OCI-LY7 (cell line): ENCODE measurements at regions not wholly inside any gene's neighbourhood (a gene's known extent, or its start where the extent isn't known, plus 50 kb on each side); places are given as distances from the start of the nearest gene placed in this dataset.

ENCODE experiments used
- BruUV-seq: library from RNA; stranded (reverse); fragments of 400-500 nt; replicated peaks from 2 replicates; lab custom pipeline; 2021; lab: Mats Ljungman, UMichigan
- CTCF ChIA-PET: fragments of 300-600 bp; sonication (Branson Sonifier 250); formaldehyde crosslinking; loops from one replicate; lab custom pipeline; 2022; ENCODE audit warnings: antibody characterized with exemption; ENCODE audit not compliant: unreplicated experiment; lab: Charles Lee
- POLR2A ChIA-PET: fragments of 300-600 bp; sonication (Branson Sonifier 250); formaldehyde crosslinking; loops from one replicate; lab custom pipeline; 2022; ENCODE audit warnings: antibody characterized with exemption; lab: Charles Lee
- DNase-seq: peaks from one replicate; pipeline ENCODE4 v3.0.0-alpha.2; 2015; ENCODE audit warnings: low spot score
- H2AFZ ChIP-seq: fragments of 200-600 bp; sonication (generic), shearing (Covaris generic); 2 replicates; pipeline ENCODE4 v1.6.1; 2014; ENCODE audit warnings: mild to moderate bottlenecking, antibody characterized with exemption, low read length, moderate library complexity
- H3K27ac ChIP-seq: fragments of 200-600 bp; sonication (generic); 2 replicates; pipeline ENCODE4 v1.5.1; 2014; ENCODE audit warnings: mixed run types, low read depth, mild to moderate bottlenecking, moderate library complexity, low read length, inconsistent platforms; ENCODE audit not compliant: poor library complexity, severe bottlenecking
- H3K36me3 ChIP-seq: fragments of 200-600 bp; sonication (generic); 2 replicates; pipeline ENCODE4 v1.6.1; 2014; ENCODE audit warnings: mild to moderate bottlenecking, antibody characterized with exemption, low read length, moderate library complexity, mixed read lengths; ENCODE audit not compliant: insufficient read depth
- H3K4me1 ChIP-seq: fragments of 200-600 bp; sonication (generic); 2 replicates; pipeline ENCODE4 v1.5.1; 2014; ENCODE audit warnings: mild to moderate bottlenecking, low read length; ENCODE audit not compliant: insufficient read depth, poor library complexity, severe bottlenecking
- H3K4me2 ChIP-seq: fragments of 200-600 bp; sonication (generic); 2 replicates; pipeline ENCODE4 v1.6.1; 2014; ENCODE audit warnings: mild to moderate bottlenecking, low read length
- H3K4me3 ChIP-seq: fragments of 200-600 bp; sonication (generic); 2 replicates; pipeline ENCODE4 v1.5.1; 2014; ENCODE audit warnings: mild to moderate bottlenecking, low read depth, low read length; ENCODE audit not compliant: poor library complexity, severe bottlenecking
- H3K79me2 ChIP-seq: fragments of 200-600 bp; sonication (generic); 2 replicates; pipeline ENCODE4 v1.6.1; 2016; ENCODE audit warnings: low read depth, mild to moderate bottlenecking, low read length, moderate library complexity, mixed read lengths; ENCODE audit not compliant: insufficient read depth
- H3K9me2 ChIP-seq: fragments of 200-600 bp; sonication (generic); 2 replicates; pipeline ENCODE4 v1.6.1; 2016; ENCODE audit warnings: mild to moderate bottlenecking, low read length, mixed read lengths; ENCODE audit not compliant: insufficient read depth
- H3K9me3 ChIP-seq: fragments of 200-600 bp; sonication (generic); 2 replicates; pipeline ENCODE4 v1.6.1; 2014; ENCODE audit warnings: mild to moderate bottlenecking, mixed run types, low read length, mixed read lengths
- H4K20me1 ChIP-seq: fragments of 200-600 bp; sonication (generic); 2 replicates; pipeline ENCODE4 v1.6.1; 2014; ENCODE audit warnings: mild to moderate bottlenecking, antibody characterized with exemption, low read length, moderate library complexity, mixed read lengths; ENCODE audit not compliant: insufficient read depth
- EZH2phosphoT487 ChIP-seq: fragments of 200-600 bp; sonication (generic); IDR thresholded peaks from 2 replicates; pipeline ENCODE4 v1.6.1; 2018; ENCODE audit warnings: low read depth, borderline replicate concordance, mild to moderate bottlenecking, mixed run types, antibody characterized with exemption, low read length, moderate library complexity, mixed read lengths
- intact Hi-C: fragments of 100-400 bp; cut with micrococcal nuclease; formaldehyde crosslinking; loops from one replicate; pipeline ENCODE4 v1.10.0; 2022; ENCODE audit not compliant: unreplicated experiment
- TF ChIP-seq, protein P1 (sequence below): fragments of 200-600 bp; sonication (generic); conservative IDR thresholded peaks from 2 replicates; pipeline ENCODE4 v1.5.1; 2014; ENCODE audit warnings: mild to moderate bottlenecking, antibody characterized with exemption, low read length, moderate library complexity, mixed read lengths

GRCh38 chr11:16685914-16686313 is 52.5 kb upstream of the C11orf58 start:
- no peaks in the 10 kb centered on the region for H3K9me2 ChIP-seq
- H2AFZ ChIP-seq: no peak overlapping the region
- ChIA-PET CTCF (no interaction called here), POLR2A (no interaction called here)
- no peaks in the 10 kb centered on the region for H4K20me1 ChIP-seq
- intact Hi-C loops: no loop called here
- H3K4me2 ChIP-seq: no peak overlapping the region
- H3K4me3 ChIP-seq: no peak overlapping the region
- H3K27ac ChIP-seq: no peak overlapping the region
- H3K4me1 ChIP-seq: no peaks in the 10 kb centered on the region
- no peaks in the 10 kb centered on the region for H3K36me3 ChIP-seq
- TF ChIP-seq, protein P1, sequence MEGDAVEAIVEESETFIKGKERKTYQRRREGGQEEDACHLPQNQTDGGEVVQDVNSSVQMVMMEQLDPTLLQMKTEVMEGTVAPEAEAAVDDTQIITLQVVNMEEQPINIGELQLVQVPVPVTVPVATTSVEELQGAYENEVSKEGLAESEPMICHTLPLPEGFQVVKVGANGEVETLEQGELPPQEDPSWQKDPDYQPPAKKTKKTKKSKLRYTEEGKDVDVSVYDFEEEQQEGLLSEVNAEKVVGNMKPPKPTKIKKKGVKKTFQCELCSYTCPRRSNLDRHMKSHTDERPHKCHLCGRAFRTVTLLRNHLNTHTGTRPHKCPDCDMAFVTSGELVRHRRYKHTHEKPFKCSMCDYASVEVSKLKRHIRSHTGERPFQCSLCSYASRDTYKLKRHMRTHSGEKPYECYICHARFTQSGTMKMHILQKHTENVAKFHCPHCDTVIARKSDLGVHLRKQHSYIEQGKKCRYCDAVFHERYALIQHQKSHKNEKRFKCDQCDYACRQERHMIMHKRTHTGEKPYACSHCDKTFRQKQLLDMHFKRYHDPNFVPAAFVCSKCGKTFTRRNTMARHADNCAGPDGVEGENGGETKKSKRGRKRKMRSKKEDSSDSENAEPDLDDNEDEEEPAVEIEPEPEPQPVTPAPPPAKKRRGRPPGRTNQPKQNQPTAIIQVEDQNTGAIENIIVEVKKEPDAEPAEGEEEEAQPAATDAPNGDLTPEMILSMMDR: no peak
- TF ChIP-seq EZH2phosphoT487: no peak
- no peak for DNase-seq
- H3K9me3 ChIP-seq: no peaks in the 10 kb centered on the region
- no TSS peak for BruUV-seq
- H3K79me2 ChIP-seq: no peaks in the 10 kb centered on the region

GRCh38 chr11:16678466-16679116 is 59.9 kb upstream of the C11orf58 start:
- Histone ChIP-seq H3K9me3 (no peaks in the 10 kb centered on the region), H3K4me3 (no peak overlapping the region), H3K36me3 (no peaks in the 10 kb centered on the region), H3K79me2 (no peaks in the 10 kb centered on the region), H2AFZ (no peak overlapping the region), H4K20me1 (no peaks in the 10 kb centered on the region), H3K9me2 (no peaks in the 10 kb centered on the region), H3K4me1 (no peaks in the 10 kb centered on the region), H3K4me2 (no peak overlapping the region), H3K27ac (no peak overlapping the region)
- TF ChIP-seq EZH2phosphoT487: no peak
- TF ChIP-seq, protein P1: no peak
- CTCF ChIA-PET: no interaction called here
- POLR2A ChIA-PET: no interaction called here
- intact Hi-C loops: no loop called here
- DNase-seq: no peak
- BruUV-seq: no TSS peak

DNA sequence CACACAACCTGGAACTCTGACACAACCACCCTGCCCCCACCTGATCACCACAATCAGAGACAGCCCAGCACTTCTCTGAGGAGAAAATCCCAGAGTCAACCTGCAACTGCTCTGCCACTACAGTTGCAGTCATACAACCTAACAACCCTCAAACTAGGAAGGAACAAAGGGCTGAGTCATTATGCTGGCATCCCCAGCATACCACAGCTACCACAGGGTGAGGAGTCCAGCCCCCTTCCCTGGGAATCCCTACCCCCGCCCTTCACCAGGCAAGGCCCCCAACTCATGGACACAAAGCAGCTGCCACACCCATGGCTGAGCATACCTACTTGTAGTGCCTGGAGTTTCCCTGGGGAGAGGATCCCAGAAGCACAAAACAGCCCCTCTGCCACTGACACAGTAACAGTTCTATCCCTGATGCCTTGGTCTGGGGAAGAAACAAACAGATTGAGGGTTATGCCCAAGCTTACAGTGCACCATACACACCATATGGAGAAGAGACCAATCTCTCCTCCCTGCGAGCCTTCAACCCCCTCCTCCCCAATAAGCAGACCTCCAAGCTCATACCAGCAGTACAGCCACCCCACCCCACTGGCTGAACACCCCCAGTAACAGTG is 68.5 kb upstream of the C11orf58 start:
- Histone ChIP-seq H3K4me2 (no peak overlapping the region), H3K9me2 (no peaks in the 10 kb centered on the region), H3K27ac (no peak overlapping the region), H3K4me3 (no peak overlapping the region), H3K36me3 (no peaks in the 10 kb centered on the region), H3K9me3 (no peaks in the 10 kb centered on the region), H2AFZ (no peak overlapping the region), H3K79me2 (no peaks in the 10 kb centered on the region), H3K4me1 (no peaks in the 10 kb centered on the region), H4K20me1 (no peaks in the 10 kb centered on the region)
- no TSS peak for BruUV-seq
- POLR2A ChIA-PET: no interaction called here
- DNase-seq: no peak
- intact Hi-C loops: no loop called here
- CTCF ChIA-PET: no interaction called here
- TF ChIP-seq EZH2phosphoT487: no peak
- TF ChIP-seq, protein P1: no peak
